B cell (primary cell): ENCODE measurements at regions not wholly inside any gene's neighbourhood (a gene's known extent, or its start where the extent isn't known, plus 50 kb on each side); places are given as distances from the start of the nearest gene placed in this dataset.

ENCODE experiments used
- ATAC-seq: fragments of 200-7000 bp; cut with Tn5 transposase; one replicate; pipeline ENCODE4 v1.10.0; 2021; ENCODE audit warnings: low read depth, mild to moderate bottlenecking, moderate number of reproducible peaks, moderate library complexity
- CTCF ChIA-PET: fragments of 350-600 bp; sonication (Branson Sonifier 250); formaldehyde crosslinking; loops from one replicate; lab custom pipeline; 2021; ENCODE audit warnings: antibody characterized with exemption, inconsistent platforms; lab: Charles Lee
- POLR2A ChIA-PET: fragments of 350-600 bp; sonication (Branson Sonifier 250); formaldehyde crosslinking; loops from one replicate; lab custom pipeline; 2021; ENCODE audit warnings: antibody characterized with exemption; lab: Charles Lee
- DNase-seq: peaks from one replicate; pipeline ENCODE4 v3.0.0; 2013
- H2AFZ ChIP-seq: 2 replicates; pipeline ENCODE4 v1.6.1; 2012; ENCODE audit warnings: mild to moderate bottlenecking, low read depth, low read length; ENCODE audit not compliant: insufficient read depth, poor library complexity, severe bottlenecking
- H3K27ac ChIP-seq, 2 donors: 1 replicate in 1 of 2; 2 replicates in 1 of 2; pipeline ENCODE4 v1.5.1; 2012 to 2013; ENCODE audit warnings: low read length in 2 of 2, mild to moderate bottlenecking in 2 of 2, moderate library complexity in 1 of 2
- H3K27me3 ChIP-seq, 4 experiments: fragments of 200-600 bp in 1 of 4; sonication (generic) in 1 of 4; replicated peaks in 1 of 4; 1 replicate in 2 of 4; 2 replicates in 2 of 4; pipeline versions ENCODE4 v1.6.1 to v1.7.0; 2013 to 2016; ENCODE audit warnings: low read length in 3 of 4, mild to moderate bottlenecking in 2 of 4, mixed read lengths in 1 of 4, moderate library complexity in 1 of 4; ENCODE audit not compliant: insufficient read depth in 4 of 4, control insufficient read depth in 3 of 4; ENCODE audit errors: control extremely low read depth in 1 of 4
- H3K36me3 ChIP-seq, 2 experiments: replicated peaks in 1 of 2; 1 replicate in 1 of 2; 2 replicates in 1 of 2; pipeline versions ENCODE4 v1.6.1 to v1.7.1; 2013; ENCODE audit warnings: low read length in 1 of 2; ENCODE audit not compliant: insufficient read depth in 2 of 2, control insufficient read depth in 1 of 2; ENCODE audit errors: control extremely low read depth in 1 of 2, extremely low read depth in 1 of 2
- H3K4me1 ChIP-seq, 2 donors: fragments of 200-600 bp in 1 of 2; sonication (generic) in 1 of 2; 1 replicate in 1 of 2; 2 replicates in 1 of 2; pipeline versions ENCODE4 v1.5.1 to v1.6.1; 2013 to 2017; ENCODE audit warnings: low read length in 2 of 2; ENCODE audit not compliant: control insufficient read depth in 2 of 2, insufficient read depth in 2 of 2
- H3K4me2 ChIP-seq: replicated peaks from 2 replicates; pipeline ENCODE3; 2012; ENCODE audit warnings: mild to moderate bottlenecking, low read depth, low read length; ENCODE audit not compliant: poor library complexity, severe bottlenecking
- H3K4me3 ChIP-seq, 5 experiments: fragments of 200-600 bp in 1 of 5; sonication (generic) in 1 of 5; 1 replicate in 3 of 5; 2 replicates in 2 of 5; pipeline versions ENCODE4 v1.5.1 to v1.7.0; 2011 to 2016; ENCODE audit warnings: low read length in 4 of 5, mild to moderate bottlenecking in 4 of 5, low read depth in 2 of 5, control low read depth in 1 of 5, moderate library complexity in 1 of 5; ENCODE audit not compliant: insufficient read depth in 1 of 5; ENCODE audit errors: control extremely low read depth in 1 of 5, extremely low read depth in 1 of 5
- H3K79me2 ChIP-seq: fragments of 200-600 bp; sonication (generic); one replicate; pipeline ENCODE4 v1.6.0; 2016; ENCODE audit warnings: low read length; ENCODE audit not compliant: control insufficient read depth, insufficient read depth
- H3K9ac ChIP-seq: fragments of 200-600 bp; sonication (generic); 2 replicates; pipeline ENCODE4 v1.6.1; 2017; ENCODE audit warnings: mild to moderate bottlenecking, low read length, moderate library complexity
- H3K9me3 ChIP-seq, 3 donors: one replicate each; pipeline versions ENCODE4 v1.6.1 to v1.7.1; 2013; ENCODE audit warnings: low read length in 2 of 3; ENCODE audit not compliant: control insufficient read depth in 2 of 3, insufficient read depth in 1 of 3; ENCODE audit errors: control extremely low read depth in 1 of 3
- H4K20me1 ChIP-seq: 2 replicates; pipeline ENCODE4 v1.6.0; 2012; ENCODE audit warnings: mild to moderate bottlenecking, low read length; ENCODE audit not compliant: insufficient read depth, control insufficient read depth, poor library complexity, severe bottlenecking
- H3K27ac Mint-ChIP-seq: one replicate; pipeline ENCODE4 v1.8.0; 2021; ENCODE audit warnings: mixed read lengths
- H3K27me3 Mint-ChIP-seq: one replicate; pipeline ENCODE4 v1.8.0; 2021; ENCODE audit warnings: mixed read lengths
- H3K4me1 Mint-ChIP-seq: one replicate; pipeline ENCODE4 v1.8.0; 2021; ENCODE audit warnings: mixed read lengths
- H3K4me3 Mint-ChIP-seq: one replicate; pipeline ENCODE4 v1.8.0; 2021; ENCODE audit warnings: mixed read lengths
- H3K9me3 Mint-ChIP-seq: one replicate; pipeline ENCODE4 v1.8.0; 2022; ENCODE audit warnings: mixed read lengths; ENCODE audit not compliant: insufficient read depth
- CTCF ChIP-seq: fragments of 200-600 bp; IDR thresholded peaks from one replicate; pipeline ENCODE4 v1.8.0; 2022; ENCODE audit warnings: antibody characterized with exemption, mild to moderate bottlenecking
- EZH2 ChIP-seq: IDR thresholded peaks from 2 replicates; pipeline ENCODE4 v1.6.1; 2012; ENCODE audit warnings: borderline replicate concordance, low read depth, mild to moderate bottlenecking, moderate library complexity, low read length; ENCODE audit not compliant: insufficient read depth, poor library complexity, severe bottlenecking
- WGBS: methylation state at CpG from one replicate; pipeline ENCODE4 v1.1.5; 2013; ENCODE audit warnings: missing lambda C conversion rate; ENCODE audit not compliant: insufficient coverage; 5-methylcytosine and 5-hydroxymethylcytosine counted together
- intact Hi-C: fragments of 100-400 bp; cut with micrococcal nuclease; formaldehyde crosslinking; loops from one replicate; pipeline ENCODE4 v1.10.0; 2022

GRCh38 chr2:236830926-236831325, 254.8 kb upstream of the COPS8 start:
- Histone ChIP-seq H4K20me1 (no peaks in the 10 kb centered on the region), H3K9ac (no peak overlapping the region), H2AFZ (no peak overlapping the region), H3K4me2 (no peak overlapping the region), H3K36me3 (no peaks in the 10 kb centered on the region), H3K9me3 (peaks cover 0 to 7% (median 0%) of the 10 kb centered on the region in 3 donors), H3K4me1 (no peaks in the 10 kb centered on the region), H3K27me3 (peaks cover 0 to 3% (median 1%) of the 10 kb centered on the region in 4 experiments), H3K79me2 (no peaks in the 10 kb centered on the region), H3K4me3 (no peak overlapping the region), H3K27ac (no peak overlapping the region)
- no peaks in the 10 kb centered on the region for H3K9me3 Mint-ChIP-seq
- no peak overlapping the region for H3K27ac Mint-ChIP-seq
- intact Hi-C loops = no loop called here
- TF ChIP-seq EZH2 (no peak), CTCF (no peak)
- peaks cover 7% of the 10 kb centered on the region for H3K27me3 Mint-ChIP-seq
- WGBS = 84% methylated on average over 3 of the region's 3 CpGs
- DNase-seq = no peak
- H3K4me3 Mint-ChIP-seq = no peak overlapping the region
- H3K4me1 Mint-ChIP-seq = no peaks in the 10 kb centered on the region
- ChIA-PET CTCF (no interaction called here), POLR2A (no interaction called here)
- no peak for ATAC-seq

GRCh38 chr2:236831698-236832097, 254.0 kb upstream of the COPS8 start:
- H3K27me3 Mint-ChIP-seq = peaks cover 7% of the 10 kb centered on the region
- Histone ChIP-seq H3K4me1 (no peaks in the 10 kb centered on the region), H2AFZ (no peak overlapping the region), H3K9ac (no peak overlapping the region), H3K4me2 (no peak overlapping the region), H4K20me1 (no peaks in the 10 kb centered on the region), H3K4me3 (no peak overlapping the region), H3K27me3 (peaks cover 0 to 3% (median 1%) of the 10 kb centered on the region in 4 experiments), H3K36me3 (no peaks in the 10 kb centered on the region), H3K27ac (no peak overlapping the region), H3K79me2 (no peaks in the 10 kb centered on the region), H3K9me3 (peaks cover 0 to 7% (median 0%) of the 10 kb centered on the region in 3 donors)
- no peak overlapping the region for H3K27ac Mint-ChIP-seq
- ATAC-seq (no peak), DNase-seq (no peak)
- no peak for TF ChIP-seq CTCF
- no peak for TF ChIP-seq EZH2
- no peaks in the 10 kb centered on the region for H3K9me3 Mint-ChIP-seq
- CTCF ChIA-PET = no interaction called here
- no peak overlapping the region for H3K4me3 Mint-ChIP-seq
- H3K4me1 Mint-ChIP-seq = no peaks in the 10 kb centered on the region
- intact Hi-C loops = no loop called here
- POLR2A ChIA-PET = no interaction called here
- WGBS = 88% methylated on average over 3 of the region's 6 CpGs
